H1 (cell line): ENCODE measurements at regions not wholly inside any gene's neighbourhood (a gene's known extent, or its start where the extent isn't known, plus 50 kb on each side); places are given as distances from the start of the nearest gene placed in this dataset.

Experiments used
- HDAC2 ChIP-seq, 2 experiments: fragments of 300-600 bp in 1 of 2; sonication (generic) in 1 of 2; IDR thresholded peaks; 2 replicates each; pipeline ENCODE4 v1.6.1; 2011 to 2012; ENCODE audit warnings: low read depth in 2 of 2, low read length in 2 of 2, mild to moderate bottlenecking in 2 of 2, moderate library complexity in 2 of 2, borderline replicate concordance in 1 of 2, inconsistent platforms in 1 of 2
- TEAD4 ChIP-seq: IDR thresholded peaks from 2 replicates; pipeline ENCODE4 v1.6.1; 2012; ENCODE audit warnings: low read depth, low read length, inconsistent platforms, mixed read lengths

DNA sequence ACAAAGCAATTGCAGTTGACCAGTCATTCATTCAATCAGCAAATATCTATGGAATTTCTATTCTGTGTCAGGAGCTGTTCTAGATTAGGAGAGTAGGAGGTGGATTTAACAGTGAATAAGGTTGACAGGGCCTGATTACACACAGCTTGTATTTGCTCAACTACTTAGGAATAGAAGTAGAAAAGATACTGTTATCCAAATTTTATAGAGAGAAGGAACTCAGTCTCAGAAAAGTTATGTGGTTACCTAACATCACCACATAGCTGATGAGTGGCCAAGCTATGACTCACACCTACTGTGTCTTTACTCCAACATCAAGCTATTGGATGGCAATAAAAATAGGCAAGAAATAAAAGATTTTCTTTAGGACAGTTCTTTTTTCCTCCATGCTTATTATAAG is 374.8 kb downstream of the RMST start (continued):
- TF ChIP-seq HDAC2 (IDR thresholded peaks at IDR 0.05; ENCODE audit: borderline replicate concordance in 1 of 2, low read depth in 2 of 2, low read length in 2 of 2) (no peak), TEAD4 (no peak)
